ENCODE measurements at regions not wholly inside any gene's neighbourhood (a gene's known extent, or its start where the extent isn't known, plus 50 kb on each side); places are given as distances from the start of the nearest gene placed in this dataset.
A peak's percentile ranks its signal among the peaks of the same experiment; 100 is the strongest.
"Not testable (repeated sequence)": the region's sequence is repeated elsewhere in the genome, so short reads cannot be mapped to it uniquely, and the experiment has no call there.

DNA sequence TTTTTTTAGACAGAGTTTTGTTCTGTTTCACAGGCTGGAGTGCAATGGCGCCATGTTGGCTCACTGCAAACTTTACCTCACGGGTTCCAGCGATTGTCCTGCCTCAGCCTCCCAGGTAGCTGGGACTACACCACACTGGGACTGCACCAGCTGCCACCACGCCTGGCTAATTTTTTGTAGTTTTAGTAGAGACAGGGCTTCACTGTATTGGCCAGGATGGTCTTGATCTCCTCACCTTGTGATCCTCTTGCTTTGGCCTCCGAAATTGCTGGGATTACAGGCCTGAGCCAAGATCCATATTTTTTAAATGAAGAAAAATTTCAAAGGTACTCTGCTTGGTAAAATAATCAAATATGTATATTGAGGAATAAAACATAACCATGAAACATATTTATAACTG lies 195.8 kb upstream of the TPTE start:
- POLR2A ChIA-PET, result not testable (repeated sequence)

GRCh38 chr21:10326146-10326545 lies 195.2 kb upstream of the TPTE start:
- ATAC-seq; H3K27ac Mint-ChIP-seq; CTCF ChIA-PET; DNase-seq (ENCODE audit: low spot score); POLR2A ChIA-PET; H3K4me1 Mint-ChIP-seq; H3K4me3 Mint-ChIP-seq: not testable (repeated sequence)
- Mint-ChIP-seq H3K9me3 (peaks cover 57% of the 10 kb centered on the region), H3K27me3 (ENCODE audit: low read depth) (peaks cover 47% of the 10 kb centered on the region), H3K36me3 (peaks cover 57% of the 10 kb centered on the region)

More for the DNA sequence above, 195.8 kb upstream of the TPTE start:
- Mint-ChIP-seq H3K36me3 (peaks cover 51% of the 10 kb centered on the region), H3K27me3 (ENCODE audit: low read depth) (peaks cover 41% of the 10 kb centered on the region), H3K9me3 (peaks cover 51% of the 10 kb centered on the region)
- H3K4me1 Mint-ChIP-seq, H3K27ac Mint-ChIP-seq, ATAC-seq, H3K4me3 Mint-ChIP-seq, CTCF ChIA-PET: not testable (repeated sequence)
- DNase-seq (ENCODE audit: low spot score), result peak; percentile 70

DNA sequence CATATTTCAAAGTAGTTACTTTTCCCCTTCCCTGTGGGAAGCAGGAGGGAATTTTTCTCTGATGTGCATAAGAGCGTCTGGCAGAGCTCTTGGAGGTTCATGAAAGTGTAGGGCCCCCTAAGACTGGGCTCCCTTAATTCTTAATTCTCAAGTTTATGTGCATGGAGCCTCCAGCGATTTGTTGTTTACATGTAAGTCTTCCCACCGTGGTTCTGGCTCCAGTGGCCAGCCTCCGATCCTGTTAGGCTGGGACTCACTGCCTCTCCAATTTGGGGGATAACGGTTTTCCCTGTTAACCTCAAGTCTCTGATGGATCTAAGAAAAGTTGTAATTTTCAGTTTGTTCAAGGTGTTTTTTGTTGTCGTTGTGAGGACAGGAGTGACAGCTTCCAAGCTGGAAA lies 192.7 kb upstream of the TPTE start:
- Mint-ChIP-seq H3K27me3 (ENCODE audit: low read depth) (peaks cover 54% of the 10 kb centered on the region), H3K36me3 (peaks cover 80% of the 10 kb centered on the region), H3K9me3 (peaks cover 81% of the 10 kb centered on the region)
- H3K4me3 Mint-ChIP-seq; ATAC-seq; CTCF ChIA-PET; POLR2A ChIA-PET; H3K27ac Mint-ChIP-seq; H3K4me1 Mint-ChIP-seq; DNase-seq (ENCODE audit: low spot score): not testable (repeated sequence)

DNA sequence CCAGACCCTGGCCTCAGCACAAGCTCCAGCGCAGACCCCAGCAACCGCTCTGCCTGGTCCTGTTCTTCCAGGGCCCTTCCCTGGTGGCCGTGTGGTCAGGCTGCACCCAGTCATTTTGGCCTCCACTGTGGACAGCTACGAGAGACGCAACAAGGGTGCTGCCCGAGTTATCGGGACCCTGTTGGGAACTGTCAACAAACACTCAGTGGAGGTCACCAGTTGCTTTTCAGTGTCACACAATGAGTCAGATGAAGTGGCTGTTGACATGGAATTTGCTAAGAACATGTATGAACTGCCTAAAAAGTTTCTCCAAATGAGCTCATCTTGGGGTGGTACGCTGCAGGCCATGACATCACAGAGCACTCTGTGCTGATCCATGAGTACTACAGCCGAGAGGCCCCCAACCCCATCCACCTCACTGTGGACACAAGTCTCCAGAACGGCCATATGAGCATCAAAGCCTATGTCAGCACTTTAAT lies 190.7 kb upstream of the TPTE start:
- H3K4me3 Mint-ChIP-seq; CTCF ChIA-PET; ATAC-seq; DNase-seq (ENCODE audit: low spot score); POLR2A ChIA-PET; H3K4me1 Mint-ChIP-seq; H3K27ac Mint-ChIP-seq: not testable (repeated sequence)
- Mint-ChIP-seq H3K27me3 (ENCODE audit: low read depth) (peaks cover 51% of the 10 kb centered on the region), H3K9me3 (peaks cover 82% of the 10 kb centered on the region), H3K36me3 (peaks cover 81% of the 10 kb centered on the region)

GRCh38 chr21:10331134-10331533 lies 190.2 kb upstream of the TPTE start:
- Mint-ChIP-seq H3K9me3 (peaks cover 81% of the 10 kb centered on the region), H3K27me3 (ENCODE audit: low read depth) (peaks cover 52% of the 10 kb centered on the region), H3K36me3 (peaks cover 80% of the 10 kb centered on the region)
- POLR2A ChIA-PET; H3K4me3 Mint-ChIP-seq; H3K4me1 Mint-ChIP-seq; ATAC-seq; H3K27ac Mint-ChIP-seq; DNase-seq (ENCODE audit: low spot score); CTCF ChIA-PET: not testable (repeated sequence)

- CTCF ChIA-PET; ATAC-seq; H3K4me1 Mint-ChIP-seq; POLR2A ChIA-PET; H3K4me3 Mint-ChIP-seq; H3K27ac Mint-ChIP-seq; DNase-seq (ENCODE audit: low spot score): not testable (repeated sequence)
- Mint-ChIP-seq H3K27me3 (ENCODE audit: low read depth) (peaks cover 49% of the 10 kb centered on the region), H3K36me3 (peaks cover 78% of the 10 kb centered on the region), H3K9me3 (peaks cover 78% of the 10 kb centered on the region)
These were observed 188.4 kb upstream of the TPTE start for GRCh38 chr21:10332935-10333334.

- CTCF ChIA-PET; POLR2A ChIA-PET; DNase-seq (ENCODE audit: low spot score); ATAC-seq; H3K4me3 Mint-ChIP-seq; H3K27ac Mint-ChIP-seq; H3K4me1 Mint-ChIP-seq: not testable (repeated sequence)
- Mint-ChIP-seq H3K36me3 (peaks cover 75% of the 10 kb centered on the region), H3K27me3 (ENCODE audit: low read depth) (peaks cover 51% of the 10 kb centered on the region), H3K9me3 (peaks cover 76% of the 10 kb centered on the region)
These were observed 187.0 kb upstream of the TPTE start for GRCh38 chr21:10334391-10334790.

DNA sequence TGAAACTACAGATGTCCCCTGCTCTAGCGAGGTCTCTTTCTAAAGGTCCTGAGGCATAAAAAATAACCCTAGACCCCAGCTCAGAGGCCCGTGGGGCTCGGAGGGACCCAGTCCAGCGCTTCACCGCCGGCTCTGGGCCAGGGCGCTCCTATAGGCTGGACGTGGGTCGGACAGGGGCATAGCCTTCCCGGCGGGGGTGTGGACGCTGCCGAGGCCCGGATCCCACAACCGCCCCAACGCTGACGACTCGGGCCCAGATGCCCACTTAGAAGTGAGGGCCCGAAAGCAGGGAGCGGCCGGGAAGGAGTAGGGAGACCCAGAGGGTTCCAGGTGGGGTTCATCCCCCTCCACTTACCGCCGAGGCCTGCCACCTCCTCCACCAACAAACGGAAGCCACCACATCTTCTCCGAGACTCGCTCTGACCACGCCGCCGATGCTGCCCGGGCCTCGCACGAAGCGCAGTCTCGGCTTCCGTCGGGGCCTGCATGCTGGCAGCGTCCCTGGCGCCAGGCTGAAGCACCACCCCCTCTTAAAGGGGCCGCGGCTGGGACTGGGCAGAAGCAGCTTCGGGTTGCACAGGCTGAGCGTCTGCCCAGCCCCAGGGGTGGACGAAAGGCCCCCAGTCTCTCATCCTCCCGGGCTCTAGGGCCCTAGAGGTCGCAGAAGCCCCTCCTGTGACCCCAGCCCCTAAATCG lies 179.0 kb upstream of the TPTE start:
- Mint-ChIP-seq H3K9me3 (peaks cover 67% of the 10 kb centered on the region), H3K27me3 (ENCODE audit: low read depth) (peaks cover 46% of the 10 kb centered on the region), H3K36me3 (peaks cover 70% of the 10 kb centered on the region)
- H3K4me1 Mint-ChIP-seq; POLR2A ChIA-PET; H3K4me3 Mint-ChIP-seq; CTCF ChIA-PET; H3K27ac Mint-ChIP-seq; DNase-seq (ENCODE audit: low spot score): not testable (repeated sequence)
- peak; percentile 32 for ATAC-seq

GRCh38 chr21:10343146-10343935 lies 178.0 kb upstream of the TPTE start:
- peaks cover 46% of the 10 kb centered on the region for H3K27me3 Mint-ChIP-seq (ENCODE audit: low read depth)
- peaks cover 69% of the 10 kb centered on the region for H3K36me3 Mint-ChIP-seq
- H3K4me1 Mint-ChIP-seq; DNase-seq (ENCODE audit: low spot score); ATAC-seq; CTCF ChIA-PET; POLR2A ChIA-PET; H3K27ac Mint-ChIP-seq; H3K4me3 Mint-ChIP-seq: not testable (repeated sequence)
- peaks cover 67% of the 10 kb centered on the region for H3K9me3 Mint-ChIP-seq

DNA sequence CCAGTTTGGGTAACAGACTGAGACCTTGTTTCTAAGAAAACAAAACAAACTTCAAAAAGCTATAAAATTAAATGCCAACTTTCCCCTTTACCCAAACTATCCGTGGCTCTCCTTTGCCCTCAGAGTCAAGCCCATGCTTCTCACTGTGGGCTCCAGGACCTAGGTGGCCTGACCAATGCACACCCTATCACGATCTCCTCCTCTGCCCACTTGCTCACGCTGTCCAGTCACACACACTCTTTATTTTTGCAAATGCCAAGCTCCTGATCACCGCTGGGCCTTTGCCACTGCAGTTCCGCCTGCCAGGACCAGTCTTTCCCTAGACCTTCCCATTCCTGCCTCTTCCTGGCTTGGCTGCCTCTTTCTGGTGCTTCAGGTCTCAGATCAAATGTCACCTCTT lies 177.1 kb upstream of the TPTE start:
- ATAC-seq; H3K27ac Mint-ChIP-seq; H3K4me1 Mint-ChIP-seq; DNase-seq (ENCODE audit: low spot score); POLR2A ChIA-PET; CTCF ChIA-PET; H3K4me3 Mint-ChIP-seq: not testable (repeated sequence)
- peaks cover 44% of the 10 kb centered on the region for H3K27me3 Mint-ChIP-seq (ENCODE audit: low read depth)
- H3K36me3 Mint-ChIP-seq, result peaks cover 70% of the 10 kb centered on the region
- peaks cover 68% of the 10 kb centered on the region for H3K9me3 Mint-ChIP-seq

DNA sequence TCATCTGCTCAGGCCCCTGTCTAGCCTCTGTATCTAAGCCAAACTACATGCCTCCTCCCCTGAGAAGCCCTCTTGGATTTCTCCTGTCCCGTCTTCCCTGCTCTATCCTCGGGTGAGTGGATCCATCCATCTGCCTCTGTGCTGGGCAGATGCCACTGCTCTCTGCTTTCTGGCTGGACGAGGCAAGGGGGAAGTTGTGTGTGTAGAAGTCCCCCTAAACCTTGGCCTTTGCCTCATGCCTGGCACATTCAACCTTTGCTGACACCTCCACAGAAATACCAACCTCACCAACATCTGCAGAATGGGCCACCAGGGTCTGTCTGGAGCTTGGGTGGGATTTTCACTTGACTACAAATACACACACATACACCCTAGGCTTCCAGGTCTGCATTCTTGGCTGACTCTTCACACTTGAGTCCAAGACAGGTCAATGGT lies 176.2 kb upstream of the TPTE start:
- DNase-seq (ENCODE audit: low spot score); POLR2A ChIA-PET; ATAC-seq; H3K27ac Mint-ChIP-seq; H3K4me3 Mint-ChIP-seq; CTCF ChIA-PET; H3K4me1 Mint-ChIP-seq: not testable (repeated sequence)
- Mint-ChIP-seq H3K27me3 (ENCODE audit: low read depth) (peaks cover 45% of the 10 kb centered on the region), H3K36me3 (peaks cover 67% of the 10 kb centered on the region), H3K9me3 (peaks cover 61% of the 10 kb centered on the region)

DNA sequence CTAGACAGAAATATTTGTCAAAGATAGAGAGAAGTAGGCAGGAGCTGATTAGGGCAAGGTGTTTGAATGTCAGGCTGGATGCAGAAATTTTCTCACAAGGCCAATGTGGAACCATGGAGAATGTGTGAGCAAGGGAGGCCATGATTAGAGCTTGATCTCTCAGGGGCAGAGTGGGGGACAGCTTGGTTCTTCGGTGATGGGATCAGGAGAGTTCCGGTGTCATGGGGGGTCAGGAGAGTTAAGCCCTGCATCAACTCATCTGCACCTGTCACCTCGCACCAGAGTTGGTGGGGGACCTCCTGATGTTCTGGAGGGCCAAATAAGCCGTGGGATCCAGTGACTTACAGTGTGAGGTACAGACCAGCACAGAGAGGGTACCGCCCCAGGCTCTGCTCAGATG lies 175.1 kb upstream of the TPTE start:
- CTCF ChIA-PET; ATAC-seq; H3K27ac Mint-ChIP-seq; H3K4me1 Mint-ChIP-seq; DNase-seq (ENCODE audit: low spot score); POLR2A ChIA-PET; H3K4me3 Mint-ChIP-seq: not testable (repeated sequence)
- peaks cover 65% of the 10 kb centered on the region for H3K9me3 Mint-ChIP-seq
- H3K36me3 Mint-ChIP-seq, result peaks cover 70% of the 10 kb centered on the region
- peaks cover 46% of the 10 kb centered on the region for H3K27me3 Mint-ChIP-seq (ENCODE audit: low read depth)
